GM19239 (cell line): ENCODE measurements at regions not wholly inside any gene's neighbourhood (a gene's known extent, or its start where the extent isn't known, plus 50 kb on each side); places are given as distances from the start of the nearest gene placed in this dataset.
A peak's percentile ranks its signal among the peaks of the same experiment; 100 is the strongest.
"Not testable (repeated sequence)": the region's sequence is repeated elsewhere in the genome, so short reads cannot be mapped to it uniquely, and the experiment has no call there.

Experiments
- DNase-seq: peaks from one replicate; pipeline ENCODE4 v3.0.0; 2011; ENCODE audit warnings: low spot score; ENCODE audit not compliant: insufficient read length
- FAIRE-seq: peaks from 2 replicates; lab custom pipeline; 2011; peaks lifted over from hg19 to GRCh38; lab: Jason Lieb, UNC

GRCh38 chr14:106477600-106477999, 951.2 kb downstream of the TMEM121 start:
- FAIRE-seq = peak; percentile 98
- DNase-seq = not testable (repeated sequence)

- FAIRE-seq, DNase-seq: not testable (repeated sequence)
Measured at GRCh38 chr14:106480287-106480686, 953.9 kb downstream of the TMEM121 start.

GRCh38 chr14:106482213-106482612, 955.8 kb downstream of the TMEM121 start:
- not testable (repeated sequence) for DNase-seq, FAIRE-seq

GRCh38 chr14:106487600-106487999, 961.2 kb downstream of the TMEM121 start:
- FAIRE-seq (no peak), DNase-seq (no peak)

- DNase-seq = no peak
- FAIRE-seq = no peak
Measured at GRCh38 chr14:106488291-106488690, 961.9 kb downstream of the TMEM121 start.

GRCh38 chr14:106489112-106489881, 962.9 kb downstream of the TMEM121 start:
- no peak for DNase-seq
- no peak for FAIRE-seq

- DNase-seq (no peak), FAIRE-seq (no peak)
Measured at GRCh38 chr14:106490442-106490841, 964.1 kb downstream of the TMEM121 start.

- FAIRE-seq = no peak
- DNase-seq = no peak
Measured at GRCh38 chr14:106491851-106492250, 965.5 kb downstream of the TMEM121 start.

- no peak for DNase-seq
- no peak for FAIRE-seq
Measured at GRCh38 chr14:106493962-106494823, 967.8 kb downstream of the TMEM121 start.

GRCh38 chr14:106500571-106500970, 974.2 kb downstream of the TMEM121 start:
- FAIRE-seq (no peak), DNase-seq (no peak)

GRCh38 chr14:106501898-106502297, 975.5 kb downstream of the TMEM121 start:
- DNase-seq (no peak), FAIRE-seq (no peak)

- DNase-seq (no peak), FAIRE-seq (no peak)
Measured at GRCh38 chr14:106505366-106505765, 979.0 kb downstream of the TMEM121 start.

GRCh38 chr14:106506881-106507305, 980.5 kb downstream of the TMEM121 start:
- DNase-seq (no peak), FAIRE-seq (no peak)

GRCh38 chr14:106507354-106507753, 981.0 kb downstream of the TMEM121 start:
- DNase-seq (no peak), FAIRE-seq (no peak)

GRCh38 chr14:106508216-106508615, 981.8 kb downstream of the TMEM121 start:
- no peak for FAIRE-seq
- no peak for DNase-seq

GRCh38 chr14:106509176-106509575, 982.8 kb downstream of the TMEM121 start:
- no peak for FAIRE-seq
- DNase-seq = no peak

GRCh38 chr14:106509807-106510206, 983.4 kb downstream of the TMEM121 start:
- DNase-seq (no peak), FAIRE-seq (no peak)

- FAIRE-seq (no peak), DNase-seq (no peak)
Measured at GRCh38 chr14:106511006-106511799, 984.8 kb downstream of the TMEM121 start.

- DNase-seq = no peak
- no peak for FAIRE-seq
Measured at GRCh38 chr14:106511800-106512198, 985.4 kb downstream of the TMEM121 start.

- DNase-seq (no peak), FAIRE-seq (no peak)
Measured at GRCh38 chr14:106513302-106513701, 986.9 kb downstream of the TMEM121 start.
